DOHH2 (cell line): ENCODE measurements at regions not wholly inside any gene's neighbourhood (a gene's known extent, or its start where the extent isn't known, plus 50 kb on each side); places are given as distances from the start of the nearest gene placed in this dataset.

Experiments used
- H3F3A ChIP-seq: fragments of 200-600 bp; sonication (generic), shearing (Covaris generic); 2 replicates; pipeline ENCODE4 v1.6.0; 2016; ENCODE audit warnings: antibody characterized with exemption, mild to moderate bottlenecking; ENCODE audit not compliant: control insufficient read depth, insufficient read depth
- H3K27ac ChIP-seq: fragments of 200-600 bp; sonication (generic); 2 replicates; pipeline ENCODE4 v1.5.1; 2014; ENCODE audit warnings: low read depth, mild to moderate bottlenecking, low read length, moderate library complexity
- H3K27me3 ChIP-seq: fragments of 200-600 bp; sonication (generic); 2 replicates; pipeline ENCODE4 v1.6.1; 2014; ENCODE audit warnings: mild to moderate bottlenecking, low read length, mixed read lengths; ENCODE audit not compliant: control insufficient read depth
- H3K36me3 ChIP-seq: fragments of 200-600 bp; sonication (generic); 2 replicates; pipeline ENCODE4 v1.6.1; 2014; ENCODE audit warnings: mild to moderate bottlenecking, low read length, moderate library complexity, mixed read lengths; ENCODE audit not compliant: control insufficient read depth
- H3K4me1 ChIP-seq: fragments of 200-600 bp; sonication (generic); 2 replicates; pipeline ENCODE4 v1.6.1; 2014; ENCODE audit warnings: mild to moderate bottlenecking, low read length, mixed read lengths; ENCODE audit not compliant: control insufficient read depth
- H3K4me2 ChIP-seq: fragments of 200-600 bp; sonication (generic); 2 replicates; pipeline ENCODE4 v1.6.0; 2014; ENCODE audit warnings: mild to moderate bottlenecking, low read length, moderate library complexity
- H3K4me3 ChIP-seq: fragments of 200-600 bp; sonication (generic); 2 replicates; pipeline ENCODE4 v1.5.1; 2014; ENCODE audit warnings: mild to moderate bottlenecking, low read length, mixed read lengths
- H3K79me2 ChIP-seq: fragments of 200-600 bp; sonication (generic); 2 replicates; pipeline ENCODE4 v1.6.1; 2014; ENCODE audit warnings: mild to moderate bottlenecking, low read length, mixed read lengths; ENCODE audit not compliant: control insufficient read depth
- H3K9me2 ChIP-seq: fragments of 200-600 bp; sonication (generic); replicated peaks from 2 replicates; pipeline ENCODE4 v1.6.1; 2014; ENCODE audit warnings: mild to moderate bottlenecking, low read length, mixed read lengths; ENCODE audit not compliant: control insufficient read depth
- H3K9me3 ChIP-seq: fragments of 200-600 bp; sonication (generic); 2 replicates; pipeline ENCODE4 v1.6.1; 2014; ENCODE audit warnings: antibody characterized with exemption, low read length, mixed read lengths; ENCODE audit not compliant: control insufficient read depth, insufficient read depth
- H4K20me1 ChIP-seq: fragments of 200-600 bp; sonication (generic); 2 replicates; pipeline ENCODE4 v1.6.0; 2014; ENCODE audit warnings: low read depth, mild to moderate bottlenecking, antibody characterized with exemption, low read length, moderate library complexity; ENCODE audit not compliant: control insufficient read depth, insufficient read depth
- CTCF ChIP-seq: fragments of 200-600 bp; sonication (generic); IDR thresholded peaks from one replicate; pipeline ENCODE4 v1.5.1; 2014; ENCODE audit warnings: antibody characterized with exemption, mild to moderate bottlenecking, low read depth, low read length; ENCODE audit not compliant: poor library complexity, severe bottlenecking
- EZH2phosphoT487 ChIP-seq: fragments of 200-600 bp; sonication (generic); IDR thresholded peaks from 2 replicates; pipeline ENCODE4 v1.6.1; 2017; ENCODE audit warnings: borderline replicate concordance, mild to moderate bottlenecking, antibody characterized with exemption, low read length, moderate library complexity, mixed read lengths

- H3K27ac ChIP-seq: no peak overlapping the region
Measured at GRCh38 chr2:16615687-16616615, 49.7 kb downstream of the CYRIA start.

GRCh38 chr2:16615246-16615645 is 50.4 kb downstream of the CYRIA start:
- H3F3A ChIP-seq: no peaks in the 10 kb centered on the region
- no peak overlapping the region for H3K4me3 ChIP-seq
- no peaks in the 10 kb centered on the region for H3K9me3 ChIP-seq
- H3K27ac ChIP-seq: no peak overlapping the region
- TF ChIP-seq EZH2phosphoT487: no peak
- no peak for TF ChIP-seq CTCF
- no peak overlapping the region for H3K4me2 ChIP-seq
- H3K4me1 ChIP-seq: peaks cover 27% of the 10 kb centered on the region
- no peaks in the 10 kb centered on the region for H3K9me2 ChIP-seq
- H3K27me3 ChIP-seq: no peaks in the 10 kb centered on the region
- no peaks in the 10 kb centered on the region for H4K20me1 ChIP-seq
- no peaks in the 10 kb centered on the region for H3K79me2 ChIP-seq
- H3K36me3 ChIP-seq: peaks cover 30% of the 10 kb centered on the region

More at GRCh38 chr2:16615687-16616615, 49.7 kb downstream of the CYRIA start:
- TF ChIP-seq EZH2phosphoT487 (no peak), CTCF (peak; percentile 28)
- Histone ChIP-seq H3K4me2 (no peak overlapping the region), H3K79me2 (no peaks in the 10 kb centered on the region), H3F3A (no peaks in the 10 kb centered on the region), H3K27me3 (no peaks in the 10 kb centered on the region), H3K36me3 (peaks cover 35% of the 10 kb centered on the region), H3K9me2 (no peaks in the 10 kb centered on the region), H3K4me3 (no peak overlapping the region), H3K4me1 (peaks cover 27% of the 10 kb centered on the region), H4K20me1 (no peaks in the 10 kb centered on the region), H3K9me3 (no peaks in the 10 kb centered on the region)

- Histone ChIP-seq H3F3A (no peaks in the 10 kb centered on the region), H3K27me3 (no peaks in the 10 kb centered on the region), H3K36me3 (peaks cover 24% of the 10 kb centered on the region), H3K79me2 (no peaks in the 10 kb centered on the region), H3K27ac (no peak overlapping the region), H3K4me2 (no peak overlapping the region), H3K9me2 (no peaks in the 10 kb centered on the region), H3K9me3 (no peaks in the 10 kb centered on the region), H3K4me1 (peaks cover 27% of the 10 kb centered on the region), H4K20me1 (no peaks in the 10 kb centered on the region), H3K4me3 (no peak overlapping the region)
- TF ChIP-seq CTCF (no peak), EZH2phosphoT487 (no peak)
Measured at GRCh38 chr2:16614314-16614860, 51.2 kb downstream of the CYRIA start.
